ENCODE measurements at regions not wholly inside any gene's neighbourhood (a gene's known extent, or its start where the extent isn't known, plus 50 kb on each side); places are given as distances from the start of the nearest gene placed in this dataset.

DNA sequence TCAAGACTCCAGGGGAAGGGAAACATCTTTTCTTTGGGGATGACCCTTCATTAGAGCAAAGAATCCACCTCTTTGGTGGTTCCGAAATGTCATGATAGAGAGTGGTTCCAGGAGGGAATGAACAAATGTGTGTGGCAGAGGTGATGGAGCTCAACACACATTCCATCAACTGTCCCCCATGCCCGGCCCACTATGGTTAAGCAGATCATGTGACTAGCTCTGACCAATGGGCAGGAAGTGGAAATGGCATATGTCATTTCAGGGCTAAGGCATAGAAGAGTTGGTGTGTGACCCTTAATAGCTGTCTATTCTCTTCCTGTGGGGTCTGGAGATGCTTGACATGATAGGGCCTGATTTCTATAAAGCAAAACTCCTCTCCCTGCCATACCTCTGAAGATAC is 194.6 kb downstream of the GAS1 start:
- H3K36me3 ChIP-seq: no peaks in the 10 kb centered on the region
- H3K4me3 ChIP-seq: no peak overlapping the region
- H3K4me1 ChIP-seq: peaks cover 0 to 12% (median 2%) of the 10 kb centered on the region in 9 donors
- TF ChIP-seq, protein P1, sequence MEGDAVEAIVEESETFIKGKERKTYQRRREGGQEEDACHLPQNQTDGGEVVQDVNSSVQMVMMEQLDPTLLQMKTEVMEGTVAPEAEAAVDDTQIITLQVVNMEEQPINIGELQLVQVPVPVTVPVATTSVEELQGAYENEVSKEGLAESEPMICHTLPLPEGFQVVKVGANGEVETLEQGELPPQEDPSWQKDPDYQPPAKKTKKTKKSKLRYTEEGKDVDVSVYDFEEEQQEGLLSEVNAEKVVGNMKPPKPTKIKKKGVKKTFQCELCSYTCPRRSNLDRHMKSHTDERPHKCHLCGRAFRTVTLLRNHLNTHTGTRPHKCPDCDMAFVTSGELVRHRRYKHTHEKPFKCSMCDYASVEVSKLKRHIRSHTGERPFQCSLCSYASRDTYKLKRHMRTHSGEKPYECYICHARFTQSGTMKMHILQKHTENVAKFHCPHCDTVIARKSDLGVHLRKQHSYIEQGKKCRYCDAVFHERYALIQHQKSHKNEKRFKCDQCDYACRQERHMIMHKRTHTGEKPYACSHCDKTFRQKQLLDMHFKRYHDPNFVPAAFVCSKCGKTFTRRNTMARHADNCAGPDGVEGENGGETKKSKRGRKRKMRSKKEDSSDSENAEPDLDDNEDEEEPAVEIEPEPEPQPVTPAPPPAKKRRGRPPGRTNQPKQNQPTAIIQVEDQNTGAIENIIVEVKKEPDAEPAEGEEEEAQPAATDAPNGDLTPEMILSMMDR (IDR thresholded peaks at IDR 0.05): no peak
- intact Hi-C loops (cut with DNase I): loop anchor here in 1 of 10 donors (10.0 kb wide), 1 partner anchor 572 kb away; no protein-coding TSS in a partner anchor
- no peaks in the 10 kb centered on the region for H3K9me3 ChIP-seq
- no peak overlapping the region for H3K27ac ChIP-seq
- no peak for ATAC-seq
- peaks cover 0 to 18% (median 3%) of the 10 kb centered on the region in 7 donors for H3K27me3 ChIP-seq
- 86 to 91% methylated on average over 2 of the region's 2 CpGs for WGBS, 2 donors
- no peak for DNase-seq

DNA sequence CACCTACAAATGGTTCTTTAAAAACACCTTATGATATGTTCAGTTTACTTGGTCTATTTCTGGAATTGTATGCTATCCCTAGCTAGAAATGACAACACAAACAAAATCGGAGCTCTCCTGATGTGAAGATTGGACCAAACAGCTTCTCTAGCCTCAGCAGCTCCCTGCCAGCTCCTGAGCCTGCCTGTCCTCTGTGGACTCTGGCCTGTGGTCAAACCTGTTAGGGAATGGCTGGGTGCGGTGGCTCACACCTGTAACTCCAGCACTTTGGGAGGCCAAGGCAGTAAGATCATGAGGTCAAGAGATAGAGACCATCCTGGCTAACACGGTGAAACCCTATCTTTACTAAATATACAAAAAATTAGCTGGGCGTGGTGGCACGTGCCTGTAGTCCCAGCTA is 195.3 kb downstream of the GAS1 start:
- Histone ChIP-seq H3K27me3 (peaks cover 0 to 18% (median 3%) of the 10 kb centered on the region in 7 donors), H3K9me3 (no peaks in the 10 kb centered on the region), H3K36me3 (no peaks in the 10 kb centered on the region), H3K4me3 (no peak overlapping the region), H3K4me1 (peaks cover 0 to 12% (median 2%) of the 10 kb centered on the region in 9 donors), H3K27ac (no peak overlapping the region)
- intact Hi-C loops (cut with DNase I): loop anchor here in 1 of 10 donors (10.0 kb wide), 1 partner anchor 573 kb away; no protein-coding TSS in a partner anchor
- no peak for ATAC-seq
- 92 to 94% methylated on average over 5 of the region's 5 CpGs for WGBS, 2 donors
- TF ChIP-seq, protein P1 (IDR thresholded peaks at IDR 0.05): no peak
- no peak for DNase-seq

DNA sequence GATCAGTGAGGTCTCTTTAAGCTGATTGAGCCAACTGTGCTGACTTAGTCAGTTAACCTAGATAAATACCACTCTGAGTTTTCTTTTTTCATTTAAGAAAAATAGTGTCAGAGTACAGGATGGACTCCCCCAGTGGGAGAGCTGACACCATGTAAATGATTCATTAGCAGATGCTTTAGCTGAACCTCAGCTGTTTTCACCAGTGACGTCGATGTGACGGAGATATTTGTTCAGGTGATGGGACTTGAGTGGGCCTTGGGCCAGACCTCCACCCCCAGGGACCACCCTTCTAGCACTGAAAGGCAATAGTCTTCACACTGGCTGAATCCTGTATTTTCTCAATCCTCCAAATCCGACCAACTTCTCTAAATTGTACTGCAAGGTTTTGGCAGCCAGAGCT is 196.1 kb downstream of the GAS1 start:
- ATAC-seq (peak in 5 of 8 donors; percentile 11 to 79 (median 61)), DNase-seq (peak in 1 of 2 donors; percentile 42)
- Histone ChIP-seq H3K27ac (no peak overlapping the region), H3K9me3 (no peaks in the 10 kb centered on the region), H3K4me1 (peaks cover 0 to 12% (median 2%) of the 10 kb centered on the region in 9 donors), H3K36me3 (no peaks in the 10 kb centered on the region), H3K27me3 (peaks cover 0 to 17% (median 3%) of the 10 kb centered on the region in 7 donors), H3K4me3 (no peak overlapping the region)
- TF ChIP-seq, protein P1 (IDR thresholded peaks at IDR 0.05): no peak
- intact Hi-C loops (cut with DNase I): loop anchor here in 1 of 10 donors (10.0 kb wide), 1 partner anchor 574 kb away; no protein-coding TSS in a partner anchor
- WGBS, 2 donors: 76 to 86% methylated on average over 4 of the region's 4 CpGs

DNA sequence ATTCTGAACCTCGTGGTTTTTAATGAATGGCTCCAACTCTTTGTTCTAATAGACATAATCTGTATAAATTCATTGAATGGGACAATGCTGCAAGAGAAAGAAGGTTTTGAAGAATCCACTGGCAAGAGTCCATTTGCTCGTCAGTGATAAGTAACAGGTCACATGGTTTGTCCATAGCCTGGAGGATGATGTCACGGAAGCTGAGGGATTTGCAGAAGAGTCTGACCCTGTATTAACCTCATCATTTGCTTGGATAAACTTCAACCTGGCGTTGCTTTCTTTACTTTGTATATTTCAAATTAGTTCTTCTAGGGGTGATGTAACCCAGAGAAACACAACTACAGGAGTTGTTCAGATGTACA is 197.4 kb downstream of the GAS1 start:
- no peaks in the 10 kb centered on the region for H3K9me3 ChIP-seq
- H3K4me3 ChIP-seq: no peak overlapping the region
- intact Hi-C loops (cut with DNase I): loop anchor here in 1 of 10 donors (10.0 kb wide), 1 partner anchor 575 kb away; no protein-coding TSS in a partner anchor
- no peaks in the 10 kb centered on the region for H3K36me3 ChIP-seq
- peak in 5 of 8 donors; percentile 40 to 58 (median 52) for ATAC-seq
- DNase-seq: peak in 1 of 2 donors; percentile 39
- H3K27me3 ChIP-seq: peaks cover 0 to 13% (median 0%) of the 10 kb centered on the region in 7 donors
- 46 to 48% methylated on average over 4 of the region's 4 CpGs for whole genome bisulfite sequencing, 2 donors
- TF ChIP-seq, protein P1 (IDR thresholded peaks at IDR 0.05): no peak
- H3K27ac ChIP-seq: no peak overlapping the region
- H3K4me1 ChIP-seq: peaks cover 0 to 12% (median 2%) of the 10 kb centered on the region in 9 donors

Data from heart right ventricle (tissue), 16 donors.